ENCODE measurements at regions not wholly inside any gene's neighbourhood (a gene's known extent, or its start where the extent isn't known, plus 50 kb on each side); places are given as distances from the start of the nearest gene placed in this dataset.

GRCh38 chr5:27140831-27141230 is 102.4 kb upstream of the CDH9 start:
- FAIRE-seq: no peak
- intact Hi-C loops (cut with DNase I): no loop called here
- no peak overlapping the region for H3K4me3 ChIP-seq (ENCODE audit: low read length in 3 of 3)

GRCh38 chr5:27130587-27130986 is 92.2 kb upstream of the CDH9 start:
- FAIRE-seq (no peak), DNase-seq (no peak)
- no peaks in the 10 kb centered on the region for H3K27me3 ChIP-seq (ENCODE audit: control insufficient read depth, insufficient read depth, low read length)
- intact Hi-C loops (cut with DNase I): no loop called here
- H3K36me3 ChIP-seq (ENCODE audit: control insufficient read depth in 2 of 3, insufficient read depth in 3 of 3, low read length in 3 of 3): no peaks in the 10 kb centered on the region
- H3K9ac ChIP-seq (ENCODE audit: low read length in 3 of 3): no peak overlapping the region
- TF ChIP-seq CTCF (IDR thresholded peaks at IDR 0.05; ENCODE audit: borderline replicate concordance, extremely low read depth, insufficient read depth): no peak
- no peak overlapping the region for H3K27ac ChIP-seq (ENCODE audit: low read depth in 2 of 2, low read length in 2 of 2)
- H3K4me3 ChIP-seq (ENCODE audit: low read length in 3 of 3): no peak overlapping the region
- no peaks in the 10 kb centered on the region for H3K9me3 ChIP-seq (ENCODE audit: control insufficient read depth in 2 of 3, insufficient read depth in 1 of 3, low read length in 3 of 3)
- no peaks in the 10 kb centered on the region for H3K4me1 ChIP-seq (ENCODE audit: control insufficient read depth in 2 of 3, insufficient read depth in 2 of 3, low read depth in 1 of 3, low read length in 3 of 3)

More at GRCh38 chr5:27140831-27141230, 102.4 kb upstream of the CDH9 start:
- H3K36me3 ChIP-seq (ENCODE audit: control insufficient read depth in 2 of 3, insufficient read depth in 3 of 3, low read length in 3 of 3): no peaks in the 10 kb centered on the region
- H3K9me3 ChIP-seq (ENCODE audit: control insufficient read depth in 2 of 3, insufficient read depth in 1 of 3, low read length in 3 of 3): no peaks in the 10 kb centered on the region
- no peak overlapping the region for H3K9ac ChIP-seq (ENCODE audit: low read length in 3 of 3)
- no peak overlapping the region for H3K27ac ChIP-seq (ENCODE audit: low read depth in 2 of 2, low read length in 2 of 2)
- no peak for DNase-seq
- TF ChIP-seq CTCF (IDR thresholded peaks at IDR 0.05; ENCODE audit: borderline replicate concordance, extremely low read depth, insufficient read depth): no peak
- no peaks in the 10 kb centered on the region for H3K27me3 ChIP-seq (ENCODE audit: control insufficient read depth, insufficient read depth, low read length)
- no peaks in the 10 kb centered on the region for H3K4me1 ChIP-seq (ENCODE audit: control insufficient read depth in 2 of 3, insufficient read depth in 2 of 3, low read depth in 1 of 3, low read length in 3 of 3)

- no peaks in the 10 kb centered on the region for H3K27me3 ChIP-seq (ENCODE audit: control insufficient read depth, insufficient read depth, low read length)
- no peaks in the 10 kb centered on the region for H3K36me3 ChIP-seq (ENCODE audit: control insufficient read depth in 2 of 3, insufficient read depth in 3 of 3, low read length in 3 of 3)
- H3K9me3 ChIP-seq (ENCODE audit: control insufficient read depth in 2 of 3, insufficient read depth in 1 of 3, low read length in 3 of 3): no peaks in the 10 kb centered on the region
- FAIRE-seq (no peak), DNase-seq (no peak)
- TF ChIP-seq CTCF (IDR thresholded peaks at IDR 0.05; ENCODE audit: borderline replicate concordance, extremely low read depth, insufficient read depth): no peak
- H3K9ac ChIP-seq (ENCODE audit: low read length in 3 of 3): no peak overlapping the region
- intact Hi-C loops (cut with DNase I): no loop called here
- H3K4me1 ChIP-seq (ENCODE audit: control insufficient read depth in 2 of 3, insufficient read depth in 2 of 3, low read depth in 1 of 3, low read length in 3 of 3): no peaks in the 10 kb centered on the region
- H3K4me3 ChIP-seq (ENCODE audit: low read length in 3 of 3): no peak overlapping the region
- H3K27ac ChIP-seq (ENCODE audit: low read depth in 2 of 2, low read length in 2 of 2): no peak overlapping the region
Observed at GRCh38 chr5:27129926-27130325, 91.5 kb upstream of the CDH9 start.

- Histone ChIP-seq H3K9ac (ENCODE audit: low read length in 3 of 3) (no peak overlapping the region), H3K4me3 (ENCODE audit: low read length in 3 of 3) (no peak overlapping the region), H3K27me3 (ENCODE audit: control insufficient read depth, insufficient read depth, low read length) (no peaks in the 10 kb centered on the region), H3K4me1 (ENCODE audit: control insufficient read depth in 2 of 3, insufficient read depth in 2 of 3, low read depth in 1 of 3, low read length in 3 of 3) (no peaks in the 10 kb centered on the region), H3K36me3 (ENCODE audit: control insufficient read depth in 2 of 3, insufficient read depth in 3 of 3, low read length in 3 of 3) (no peaks in the 10 kb centered on the region), H3K27ac (ENCODE audit: low read depth in 2 of 2, low read length in 2 of 2) (no peak overlapping the region), H3K9me3 (ENCODE audit: control insufficient read depth in 2 of 3, insufficient read depth in 1 of 3, low read length in 3 of 3) (no peaks in the 10 kb centered on the region)
- no peak for DNase-seq
- intact Hi-C loops (cut with DNase I): no loop called here
- no peak for FAIRE-seq
- TF ChIP-seq CTCF (IDR thresholded peaks at IDR 0.05; ENCODE audit: borderline replicate concordance, extremely low read depth, insufficient read depth): no peak
Observed at GRCh38 chr5:27125856-27126255, 87.5 kb upstream of the CDH9 start.
